PC-3 (cell line): ENCODE measurements at regions not wholly inside any gene's neighbourhood (a gene's known extent, or its start where the extent isn't known, plus 50 kb on each side); places are given as distances from the start of the nearest gene placed in this dataset.

Experiments used
- CTCF ChIP-seq: fragments of 300-600 bp; sonication (generic); conservative IDR thresholded peaks from 2 replicates; pipeline ENCODE4 v1.5.1; 2017; ENCODE audit warnings: antibody characterized with exemption, low read depth, mild to moderate bottlenecking, low read length
- EZH2 ChIP-seq: fragments of 300-600 bp; sonication (generic); IDR thresholded peaks from one replicate; pipeline ENCODE4 v1.6.1; 2017; ENCODE audit warnings: antibody characterized with exemption, mild to moderate bottlenecking, low read length; ENCODE audit not compliant: unreplicated experiment
- EZH2phosphoT487 ChIP-seq: fragments of 300-600 bp; sonication (generic); IDR thresholded peaks from 2 replicates; pipeline ENCODE4 v1.6.1; 2018; ENCODE audit warnings: mild to moderate bottlenecking, antibody characterized with exemption, low read length, borderline replicate concordance

- TF ChIP-seq CTCF (no peak), EZH2 (no peak), EZH2phosphoT487 (no peak)
These were observed 65.6 kb upstream of the CCDC6 start for GRCh38 chr10:59971915-59972314.
